IPS-15b (cell line): ENCODE measurements at regions not wholly inside any gene's neighbourhood (a gene's known extent, or its start where the extent isn't known, plus 50 kb on each side); places are given as distances from the start of the nearest gene placed in this dataset.

Experiments
- H3K27me3 ChIP-seq: one replicate; pipeline ENCODE4 v1.6.1; 2013; ENCODE audit warnings: low read length; ENCODE audit not compliant: control insufficient read depth, insufficient read depth
- H3K36me3 ChIP-seq: one replicate; pipeline ENCODE4 v1.6.1; 2013; ENCODE audit warnings: low read length; ENCODE audit not compliant: control insufficient read depth, insufficient read depth
- H3K4me1 ChIP-seq: one replicate; pipeline ENCODE4 v1.6.1; 2013; ENCODE audit warnings: mild to moderate bottlenecking, low read length; ENCODE audit not compliant: control insufficient read depth, insufficient read depth
- H3K4me3 ChIP-seq: one replicate; pipeline ENCODE4 v1.5.1; 2013; ENCODE audit warnings: low read depth, low read length
- H3K9ac ChIP-seq: one replicate; pipeline ENCODE4 v1.6.1; 2013; ENCODE audit warnings: low read depth, mild to moderate bottlenecking, low read length
- H3K9me3 ChIP-seq: one replicate; pipeline ENCODE4 v1.6.1; 2013; ENCODE audit warnings: mild to moderate bottlenecking, low read length; ENCODE audit not compliant: control insufficient read depth, insufficient read depth

GRCh38 chr3:31132132-31132769 is 237.8 kb upstream of the GADL1 start:
- Histone ChIP-seq H3K27me3 (no peaks in the 10 kb centered on the region), H3K9me3 (no peaks in the 10 kb centered on the region), H3K4me1 (no peaks in the 10 kb centered on the region), H3K4me3 (no peak overlapping the region), H3K36me3 (no peaks in the 10 kb centered on the region), H3K9ac (no peak overlapping the region)

GRCh38 chr3:31133541-31133940 is 239.1 kb upstream of the GADL1 start:
- H3K36me3 ChIP-seq: no peaks in the 10 kb centered on the region
- H3K9ac ChIP-seq: no peak overlapping the region
- H3K4me3 ChIP-seq: no peak overlapping the region

GRCh38 chr3:31135546-31135945 is 241.1 kb upstream of the GADL1 start:
- H3K4me3 ChIP-seq: no peak overlapping the region
- H3K36me3 ChIP-seq: no peaks in the 10 kb centered on the region
- no peaks in the 10 kb centered on the region for H3K9me3 ChIP-seq
- H3K4me1 ChIP-seq: no peaks in the 10 kb centered on the region
- H3K9ac ChIP-seq: no peak overlapping the region
- no peaks in the 10 kb centered on the region for H3K27me3 ChIP-seq

More at GRCh38 chr3:31133541-31133940, 239.1 kb upstream of the GADL1 start:
- no peaks in the 10 kb centered on the region for H3K9me3 ChIP-seq
- H3K4me1 ChIP-seq: no peaks in the 10 kb centered on the region
- H3K27me3 ChIP-seq: no peaks in the 10 kb centered on the region

GRCh38 chr3:31137718-31138465 is 243.4 kb upstream of the GADL1 start:
- Histone ChIP-seq H3K36me3 (no peaks in the 10 kb centered on the region), H3K9me3 (no peaks in the 10 kb centered on the region), H3K9ac (no peak overlapping the region), H3K27me3 (no peaks in the 10 kb centered on the region), H3K4me3 (no peak overlapping the region), H3K4me1 (peaks cover 11% of the 10 kb centered on the region)

GRCh38 chr3:31140470-31140869 is 246.0 kb upstream of the GADL1 start:
- no peaks in the 10 kb centered on the region for H3K36me3 ChIP-seq
- H3K4me1 ChIP-seq: peaks cover 11% of the 10 kb centered on the region
- no peak overlapping the region for H3K9ac ChIP-seq
- no peak overlapping the region for H3K4me3 ChIP-seq
- no peaks in the 10 kb centered on the region for H3K9me3 ChIP-seq
- H3K27me3 ChIP-seq: no peaks in the 10 kb centered on the region

- no peak overlapping the region for H3K9ac ChIP-seq
- H3K9me3 ChIP-seq: peaks cover 4% of the 10 kb centered on the region
- no peaks in the 10 kb centered on the region for H3K36me3 ChIP-seq
- H3K27me3 ChIP-seq: no peaks in the 10 kb centered on the region
- peaks cover 11% of the 10 kb centered on the region for H3K4me1 ChIP-seq
- no peak overlapping the region for H3K4me3 ChIP-seq
Observed at GRCh38 chr3:31142139-31142538, 247.7 kb upstream of the GADL1 start.

GRCh38 chr3:31142543-31142942 is 248.1 kb upstream of the GADL1 start:
- Histone ChIP-seq H3K4me1 (peaks cover 11% of the 10 kb centered on the region), H3K9ac (no peak overlapping the region), H3K9me3 (peaks cover 7% of the 10 kb centered on the region), H3K36me3 (no peaks in the 10 kb centered on the region), H3K27me3 (no peaks in the 10 kb centered on the region), H3K4me3 (no peak overlapping the region)

- H3K4me3 ChIP-seq: no peak overlapping the region
- H3K4me1 ChIP-seq: peaks cover 11% of the 10 kb centered on the region
- no peak overlapping the region for H3K9ac ChIP-seq
- no peaks in the 10 kb centered on the region for H3K36me3 ChIP-seq
- H3K27me3 ChIP-seq: no peaks in the 10 kb centered on the region
- peaks cover 9% of the 10 kb centered on the region for H3K9me3 ChIP-seq
Observed at GRCh38 chr3:31145062-31145461, 250.6 kb upstream of the GADL1 start.

- Histone ChIP-seq H3K9ac (no peak overlapping the region), H3K4me1 (no peaks in the 10 kb centered on the region), H3K36me3 (no peaks in the 10 kb centered on the region), H3K9me3 (peaks cover 9% of the 10 kb centered on the region), H3K27me3 (no peaks in the 10 kb centered on the region), H3K4me3 (no peak overlapping the region)
Observed at GRCh38 chr3:31147550-31147949, 253.1 kb upstream of the GADL1 start.

- Histone ChIP-seq H3K4me3 (no peak overlapping the region), H3K9ac (no peak overlapping the region), H3K9me3 (no peaks in the 10 kb centered on the region), H3K27me3 (no peaks in the 10 kb centered on the region), H3K36me3 (no peaks in the 10 kb centered on the region), H3K4me1 (no peaks in the 10 kb centered on the region)
Observed at GRCh38 chr3:31157047-31157694, 262.7 kb upstream of the GADL1 start.

GRCh38 chr3:31157893-31158620 is 263.6 kb upstream of the GADL1 start:
- H3K4me3 ChIP-seq: no peak overlapping the region
- no peaks in the 10 kb centered on the region for H3K36me3 ChIP-seq
- H3K9ac ChIP-seq: no peak overlapping the region
- no peaks in the 10 kb centered on the region for H3K9me3 ChIP-seq
- H3K27me3 ChIP-seq: no peaks in the 10 kb centered on the region
- H3K4me1 ChIP-seq: no peaks in the 10 kb centered on the region
